Stimulated activated CD4-positive, alpha-beta T cell treated with anti-CD3 and anti-CD28 coated beads, Interleukin-4, amount 100 ng/mL, for 24 hours (primary cell): ENCODE measurements at regions not wholly inside any gene's neighbourhood (a gene's known extent, or its start where the extent isn't known, plus 50 kb on each side); places are given as distances from the start of the nearest gene placed in this dataset.

Experiments
- DNase-seq: peaks from one replicate; pipeline ENCODE4 v3.0.0-alpha.2; 2020

GRCh38 chr5:164748861-164749260 is 1243.4 kb downstream of the MAT2B start:
- no peak for DNase-seq

GRCh38 chr5:164753434-164753833 is 1248.0 kb downstream of the MAT2B start:
- DNase-seq = no peak

- no peak for DNase-seq
Observed at GRCh38 chr5:164763206-164763605, 1257.8 kb downstream of the MAT2B start.

- DNase-seq = no peak
Observed at GRCh38 chr5:164772122-164772521, 1266.7 kb downstream of the MAT2B start.

GRCh38 chr5:164784230-164784629 is 1278.8 kb downstream of the MAT2B start:
- no peak for DNase-seq

- DNase-seq = no peak
Observed at GRCh38 chr5:164798110-164798509, 1292.7 kb downstream of the MAT2B start.

- no peak for DNase-seq
Observed at GRCh38 chr5:164799391-164799790, 1294.0 kb downstream of the MAT2B start.

- no peak for DNase-seq
Observed at GRCh38 chr5:164801910-164802309, 1296.5 kb downstream of the MAT2B start.

GRCh38 chr5:164809821-164810220 is 1304.4 kb downstream of the MAT2B start:
- DNase-seq = no peak

GRCh38 chr5:164818445-164818844 is 1313.0 kb downstream of the MAT2B start:
- no peak for DNase-seq

- DNase-seq = no peak
Observed at GRCh38 chr5:164824671-164825070, 1319.3 kb downstream of the MAT2B start.

GRCh38 chr5:164832516-164832915 is 1327.1 kb downstream of the MAT2B start:
- DNase-seq = no peak

GRCh38 chr5:164844348-164844747 is 1338.9 kb downstream of the MAT2B start:
- no peak for DNase-seq

- no peak for DNase-seq
Observed at GRCh38 chr5:164860896-164861295, 1355.5 kb downstream of the MAT2B start.

GRCh38 chr5:164861610-164862009 is 1356.2 kb downstream of the MAT2B start:
- DNase-seq = no peak

GRCh38 chr5:164868761-164869160 is 1363.3 kb downstream of the MAT2B start:
- no peak for DNase-seq

- DNase-seq = no peak
Observed at GRCh38 chr5:164869325-164869724, 1363.9 kb downstream of the MAT2B start.

- DNase-seq = no peak
Observed at GRCh38 chr5:164876793-164877192, 1371.4 kb downstream of the MAT2B start.

GRCh38 chr5:164881442-164881841 is 1376.0 kb downstream of the MAT2B start:
- no peak for DNase-seq

GRCh38 chr5:164885179-164885578 is 1379.8 kb downstream of the MAT2B start:
- DNase-seq = no peak

- DNase-seq = no peak
Observed at GRCh38 chr5:164893071-164893470, 1387.7 kb downstream of the MAT2B start.

- DNase-seq = no peak
Observed at GRCh38 chr5:164898705-164899104, 1393.3 kb downstream of the MAT2B start.

- no peak for DNase-seq
Observed at GRCh38 chr5:164909673-164910072, 1404.3 kb downstream of the MAT2B start.

- DNase-seq = no peak
Observed at GRCh38 chr5:164921722-164922121, 1416.3 kb downstream of the MAT2B start.

- no peak for DNase-seq
Observed at GRCh38 chr5:164934039-164934438, 1428.6 kb downstream of the MAT2B start.

GRCh38 chr5:164934561-164934960 is 1429.1 kb downstream of the MAT2B start:
- DNase-seq = no peak
